ENCODE measurements at regions not wholly inside any gene's neighbourhood (a gene's known extent, or its start where the extent isn't known, plus 50 kb on each side); places are given as distances from the start of the nearest gene placed in this dataset.

- Histone ChIP-seq H3K9me3 (ENCODE audit: insufficient read depth, low read depth, low read length) (no peaks in the 10 kb centered on the region), H3K27me3 (ENCODE audit: insufficient read depth, low read length) (no peaks in the 10 kb centered on the region), H3K9ac (ENCODE audit: low read depth, low read length) (no peak overlapping the region), H3K36me3 (ENCODE audit: insufficient read depth, low read depth, low read length) (no peaks in the 10 kb centered on the region), H3K4me1 (ENCODE audit: insufficient read depth, low read length) (no peaks in the 10 kb centered on the region), H3K4me3 (ENCODE audit: low read length) (no peak overlapping the region), H3K27ac (ENCODE audit: low read length) (no peak overlapping the region)
Observed at GRCh38 chr7:69342154-69342884, 256.0 kb upstream of the AUTS2 start.

GRCh38 chr7:69349291-69349690 lies 249.0 kb upstream of the AUTS2 start:
- no peak overlapping the region for H3K4me3 ChIP-seq (ENCODE audit: low read length)
- H3K9me3 ChIP-seq (ENCODE audit: insufficient read depth, low read depth, low read length) = no peaks in the 10 kb centered on the region
- H3K36me3 ChIP-seq (ENCODE audit: insufficient read depth, low read depth, low read length) = no peaks in the 10 kb centered on the region
- H3K27ac ChIP-seq (ENCODE audit: low read length) = no peak overlapping the region
- no peaks in the 10 kb centered on the region for H3K27me3 ChIP-seq (ENCODE audit: insufficient read depth, low read length)
- peaks cover 7% of the 10 kb centered on the region for H3K4me1 ChIP-seq (ENCODE audit: insufficient read depth, low read length)
- H3K9ac ChIP-seq (ENCODE audit: low read depth, low read length) = no peak overlapping the region

DNA sequence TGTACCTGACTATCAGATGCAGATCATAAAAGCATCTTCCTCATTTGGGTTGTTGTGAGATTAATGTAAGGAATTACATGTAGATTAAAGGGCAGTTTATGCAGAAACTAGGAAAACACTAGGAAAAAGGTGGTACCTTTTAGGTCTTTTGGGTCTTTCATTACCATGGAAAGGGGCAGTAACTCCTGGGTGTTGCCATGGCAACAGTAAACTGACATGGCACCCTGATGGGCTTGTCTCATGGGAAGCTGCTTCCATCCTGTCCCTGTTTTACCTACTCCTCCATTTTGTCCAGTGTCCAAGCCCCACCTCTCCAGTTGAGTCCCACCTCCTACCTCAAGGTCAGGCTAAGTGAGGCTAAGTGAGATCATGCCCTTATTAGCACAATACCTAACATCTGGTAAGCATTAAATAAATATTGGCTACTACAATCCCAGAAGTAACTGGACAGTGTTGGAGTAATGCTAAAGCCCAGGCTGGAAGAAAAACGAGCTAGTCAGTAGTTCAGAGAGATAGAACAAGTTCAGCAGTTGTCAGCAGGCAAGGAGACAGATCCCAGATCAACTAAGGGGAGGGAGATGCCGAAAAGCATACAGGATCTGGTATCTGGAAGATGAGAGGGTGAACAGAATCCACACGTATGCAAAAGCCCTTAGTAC lies 240.0 kb upstream of the AUTS2 start:
- Histone ChIP-seq H3K36me3 (ENCODE audit: insufficient read depth, low read depth, low read length) (no peaks in the 10 kb centered on the region), H3K9ac (ENCODE audit: low read depth, low read length) (no peak overlapping the region), H3K4me3 (ENCODE audit: low read length) (no peak overlapping the region), H3K27ac (ENCODE audit: low read length) (no peak overlapping the region), H3K9me3 (ENCODE audit: insufficient read depth, low read depth, low read length) (no peaks in the 10 kb centered on the region), H3K4me1 (ENCODE audit: insufficient read depth, low read length) (no peaks in the 10 kb centered on the region), H3K27me3 (ENCODE audit: insufficient read depth, low read length) (no peaks in the 10 kb centered on the region)

DNA sequence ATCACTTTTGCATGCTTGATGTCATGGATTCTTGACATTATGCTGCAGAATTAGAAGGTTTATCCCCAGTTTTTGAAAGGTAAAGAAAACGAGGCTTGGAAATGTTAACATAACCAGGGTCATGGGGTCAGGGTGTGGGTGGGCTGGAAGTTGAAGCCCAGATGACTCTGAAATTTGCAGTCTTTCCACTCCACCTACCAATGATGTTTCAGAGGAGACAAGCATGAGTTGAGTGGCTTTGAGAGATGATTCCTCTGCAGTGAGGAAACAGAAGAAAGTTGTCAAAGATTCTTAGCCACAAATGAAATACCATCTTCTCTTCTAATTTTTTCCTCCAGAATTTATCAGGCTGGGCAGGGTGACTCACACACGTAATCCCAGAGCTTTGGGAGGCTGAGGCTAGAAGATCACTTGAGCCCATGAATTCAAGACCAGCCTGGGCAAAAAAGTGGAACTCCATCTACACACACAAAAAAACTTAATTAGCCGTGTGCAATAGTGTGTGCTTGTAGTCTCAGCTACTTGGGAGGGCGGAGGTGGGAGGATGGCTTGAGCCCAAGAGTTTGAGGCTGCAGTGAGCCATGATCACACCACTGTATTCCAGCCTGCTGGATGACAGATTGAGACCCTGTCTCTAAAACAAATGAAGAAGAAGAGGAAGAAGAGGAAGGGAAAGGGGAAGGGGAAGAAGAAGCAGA lies 239.1 kb upstream of the AUTS2 start:
- Histone ChIP-seq H3K9ac (ENCODE audit: low read depth, low read length) (no peak overlapping the region), H3K27ac (ENCODE audit: low read length) (no peak overlapping the region), H3K4me1 (ENCODE audit: insufficient read depth, low read length) (no peaks in the 10 kb centered on the region), H3K4me3 (ENCODE audit: low read length) (no peak overlapping the region), H3K27me3 (ENCODE audit: insufficient read depth, low read length) (no peaks in the 10 kb centered on the region), H3K36me3 (ENCODE audit: insufficient read depth, low read depth, low read length) (no peaks in the 10 kb centered on the region), H3K9me3 (ENCODE audit: insufficient read depth, low read depth, low read length) (no peaks in the 10 kb centered on the region)

- Histone ChIP-seq H3K4me3 (ENCODE audit: low read length) (no peak overlapping the region), H3K4me1 (ENCODE audit: insufficient read depth, low read length) (no peaks in the 10 kb centered on the region), H3K27ac (ENCODE audit: low read length) (no peak overlapping the region), H3K36me3 (ENCODE audit: insufficient read depth, low read depth, low read length) (no peaks in the 10 kb centered on the region), H3K9me3 (ENCODE audit: insufficient read depth, low read depth, low read length) (no peaks in the 10 kb centered on the region), H3K27me3 (ENCODE audit: insufficient read depth, low read length) (no peaks in the 10 kb centered on the region), H3K9ac (ENCODE audit: low read depth, low read length) (no peak overlapping the region)
Observed at GRCh38 chr7:69360913-69361312, 237.4 kb upstream of the AUTS2 start.

DNA sequence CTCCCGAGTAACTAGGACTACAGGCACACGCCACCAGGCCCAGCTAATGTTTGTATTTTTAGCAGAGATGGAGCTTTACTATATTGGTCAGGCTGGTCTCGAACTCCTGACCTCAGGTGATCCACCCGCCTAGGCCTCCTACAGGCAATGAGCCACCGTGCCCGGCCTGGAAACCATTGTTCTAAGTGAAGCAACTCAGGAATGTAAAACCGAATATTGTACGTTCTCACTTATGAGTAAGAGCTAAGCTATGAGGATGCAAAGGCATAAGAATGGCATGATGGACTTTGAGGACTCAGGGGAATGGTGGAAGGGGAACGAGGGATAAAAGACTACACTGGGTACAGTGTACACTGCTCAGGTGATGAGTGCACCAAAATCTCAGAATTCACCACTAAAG lies 235.1 kb upstream of the AUTS2 start:
- H3K27me3 ChIP-seq (ENCODE audit: insufficient read depth, low read length) = no peaks in the 10 kb centered on the region
- no peaks in the 10 kb centered on the region for H3K9me3 ChIP-seq (ENCODE audit: insufficient read depth, low read depth, low read length)
- no peaks in the 10 kb centered on the region for H3K4me1 ChIP-seq (ENCODE audit: insufficient read depth, low read length)
- no peak overlapping the region for H3K4me3 ChIP-seq (ENCODE audit: low read length)
- no peak overlapping the region for H3K9ac ChIP-seq (ENCODE audit: low read depth, low read length)
- no peak overlapping the region for H3K27ac ChIP-seq (ENCODE audit: low read length)
- no peaks in the 10 kb centered on the region for H3K36me3 ChIP-seq (ENCODE audit: insufficient read depth, low read depth, low read length)

DNA sequence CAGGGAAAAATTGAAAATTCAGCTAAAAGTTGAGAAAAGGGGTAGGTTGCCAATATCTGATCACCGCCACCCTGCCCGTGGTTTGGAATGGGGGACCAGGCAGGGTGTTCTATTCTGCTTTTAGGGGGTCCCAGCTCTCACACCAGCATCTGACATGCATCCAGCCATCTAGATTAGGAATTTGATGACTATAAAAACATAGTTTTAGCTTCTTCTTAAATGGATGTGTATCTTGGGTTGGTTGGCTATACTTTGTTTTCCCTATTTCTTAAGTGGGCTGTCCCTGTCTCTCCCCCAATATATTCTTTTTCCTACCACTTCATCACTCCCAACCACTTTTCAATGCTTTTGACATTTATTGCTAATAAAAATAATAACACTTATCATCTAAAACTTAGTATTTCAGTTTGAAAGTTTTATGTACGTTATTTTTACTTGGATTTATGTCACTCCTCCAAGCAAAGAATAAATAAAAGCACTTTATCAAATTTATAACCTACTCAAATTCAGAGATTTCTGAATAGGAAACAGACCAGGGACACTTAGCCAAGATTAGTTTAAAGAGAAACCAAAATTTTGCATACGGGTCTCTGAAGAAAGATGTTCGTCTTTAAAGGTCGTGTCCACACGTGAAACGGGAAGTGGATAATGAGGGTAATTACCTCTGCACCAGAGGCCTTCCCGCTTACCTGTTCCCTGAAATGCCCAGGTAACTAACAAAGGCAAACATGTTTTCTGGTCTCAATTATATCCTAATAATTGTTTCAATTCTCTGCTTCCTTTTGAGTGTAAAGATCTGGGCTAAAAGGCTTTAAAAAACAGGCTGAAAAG lies 233.2 kb upstream of the AUTS2 start:
- Histone ChIP-seq H3K4me3 (ENCODE audit: low read length) (no peak overlapping the region), H3K27ac (ENCODE audit: low read length) (no peak overlapping the region)

GRCh38 chr7:69365651-69366192 lies 232.6 kb upstream of the AUTS2 start:
- Histone ChIP-seq H3K27me3 (ENCODE audit: insufficient read depth, low read length) (no peaks in the 10 kb centered on the region), H3K4me1 (ENCODE audit: insufficient read depth, low read length) (no peaks in the 10 kb centered on the region), H3K4me3 (ENCODE audit: low read length) (no peak overlapping the region), H3K27ac (ENCODE audit: low read length) (no peak overlapping the region), H3K36me3 (ENCODE audit: insufficient read depth, low read depth, low read length) (no peaks in the 10 kb centered on the region), H3K9me3 (ENCODE audit: insufficient read depth, low read depth, low read length) (no peaks in the 10 kb centered on the region), H3K9ac (ENCODE audit: low read depth, low read length) (no peak overlapping the region)

More for the DNA sequence above, 233.2 kb upstream of the AUTS2 start:
- Histone ChIP-seq H3K9ac (ENCODE audit: low read depth, low read length) (no peak overlapping the region), H3K36me3 (ENCODE audit: insufficient read depth, low read depth, low read length) (no peaks in the 10 kb centered on the region), H3K27me3 (ENCODE audit: insufficient read depth, low read length) (no peaks in the 10 kb centered on the region), H3K9me3 (ENCODE audit: insufficient read depth, low read depth, low read length) (no peaks in the 10 kb centered on the region), H3K4me1 (ENCODE audit: insufficient read depth, low read length) (no peaks in the 10 kb centered on the region)

DNA sequence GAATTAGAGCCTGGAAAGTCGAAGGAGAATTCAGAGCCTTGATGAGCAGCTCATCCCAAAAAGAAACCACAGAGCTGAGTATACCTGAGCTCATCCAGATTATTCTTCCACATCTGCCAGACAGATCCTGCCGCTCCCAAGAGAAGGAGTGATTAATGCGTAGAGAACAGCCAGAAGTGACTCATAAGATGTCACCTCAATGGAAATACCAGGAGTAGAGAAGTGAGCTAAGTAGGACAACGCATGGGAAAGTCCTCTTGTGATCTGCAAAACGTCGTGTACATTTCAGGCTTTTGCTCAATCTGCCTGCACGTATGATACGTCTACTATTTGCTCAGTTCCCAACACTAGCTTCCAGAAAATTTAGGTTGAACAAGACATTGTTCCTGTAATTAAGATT lies 230.5 kb upstream of the AUTS2 start:
- Histone ChIP-seq H3K4me1 (ENCODE audit: insufficient read depth, low read length) (no peaks in the 10 kb centered on the region), H3K9ac (ENCODE audit: low read depth, low read length) (no peak overlapping the region), H3K27ac (ENCODE audit: low read length) (no peak overlapping the region), H3K27me3 (ENCODE audit: insufficient read depth, low read length) (no peaks in the 10 kb centered on the region), H3K4me3 (ENCODE audit: low read length) (no peak overlapping the region), H3K9me3 (ENCODE audit: insufficient read depth, low read depth, low read length) (no peaks in the 10 kb centered on the region), H3K36me3 (ENCODE audit: insufficient read depth, low read depth, low read length) (no peaks in the 10 kb centered on the region)

DNA sequence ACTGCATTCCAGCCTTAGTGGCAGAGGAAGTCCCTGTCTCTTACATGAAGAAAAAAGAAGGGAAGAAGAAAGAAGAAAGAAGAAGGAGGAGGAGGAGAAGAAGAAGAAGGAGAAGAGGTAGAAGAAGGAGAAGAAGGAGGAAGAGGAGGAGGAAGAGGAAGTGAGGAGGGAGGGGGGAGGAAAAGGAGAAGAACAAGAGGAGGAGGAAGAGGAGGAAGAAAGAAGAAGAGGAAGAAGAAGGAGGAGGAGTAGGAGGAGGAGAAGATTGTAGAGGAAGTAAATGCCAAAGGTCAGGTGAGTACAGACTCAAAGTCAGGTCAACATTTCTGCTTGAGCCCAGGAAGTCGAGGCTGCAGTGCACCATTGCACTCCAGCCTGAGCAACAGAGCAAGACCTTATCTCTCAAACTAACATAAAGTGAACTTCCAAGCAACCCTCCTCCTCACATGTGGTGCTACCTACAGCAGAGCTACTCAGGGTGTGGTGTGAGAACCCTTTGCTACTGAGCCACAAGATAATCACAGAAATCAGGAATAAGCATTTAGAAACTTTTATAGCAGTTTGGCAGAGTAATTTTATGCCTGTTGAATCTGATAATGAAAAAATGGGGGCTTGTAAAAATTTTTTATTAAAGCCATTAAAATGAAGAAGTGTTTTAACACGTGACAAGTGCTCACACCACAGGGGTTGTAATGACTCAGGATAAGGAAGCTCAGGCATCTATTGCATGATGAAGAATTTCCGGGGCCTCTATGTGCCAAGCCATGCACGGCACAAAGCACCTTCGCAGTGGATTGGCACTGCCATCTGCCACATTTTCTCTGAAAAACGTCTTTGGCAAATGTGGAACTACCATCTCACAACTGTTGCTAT lies 224.9 kb upstream of the AUTS2 start:
- no peak overlapping the region for H3K4me3 ChIP-seq (ENCODE audit: low read length)
- no peaks in the 10 kb centered on the region for H3K27me3 ChIP-seq (ENCODE audit: insufficient read depth, low read length)
- no peaks in the 10 kb centered on the region for H3K9me3 ChIP-seq (ENCODE audit: insufficient read depth, low read depth, low read length)
- no peaks in the 10 kb centered on the region for H3K4me1 ChIP-seq (ENCODE audit: insufficient read depth, low read length)
- no peak overlapping the region for H3K9ac ChIP-seq (ENCODE audit: low read depth, low read length)
- no peak overlapping the region for H3K27ac ChIP-seq (ENCODE audit: low read length)
- no peaks in the 10 kb centered on the region for H3K36me3 ChIP-seq (ENCODE audit: insufficient read depth, low read depth, low read length)

GRCh38 chr7:69374044-69374425 lies 224.2 kb upstream of the AUTS2 start:
- H3K27me3 ChIP-seq (ENCODE audit: insufficient read depth, low read length) = no peaks in the 10 kb centered on the region
- H3K9ac ChIP-seq (ENCODE audit: low read depth, low read length) = no peak overlapping the region
- no peaks in the 10 kb centered on the region for H3K4me1 ChIP-seq (ENCODE audit: insufficient read depth, low read length)
- no peak overlapping the region for H3K27ac ChIP-seq (ENCODE audit: low read length)
- no peaks in the 10 kb centered on the region for H3K9me3 ChIP-seq (ENCODE audit: insufficient read depth, low read depth, low read length)
- no peak overlapping the region for H3K4me3 ChIP-seq (ENCODE audit: low read length)
- H3K36me3 ChIP-seq (ENCODE audit: insufficient read depth, low read depth, low read length) = no peaks in the 10 kb centered on the region

All from iPS-20b (cell line).